GM12875 (cell line): ENCODE measurements at regions not wholly inside any gene's neighbourhood (a gene's known extent, or its start where the extent isn't known, plus 50 kb on each side); places are given as distances from the start of the nearest gene placed in this dataset.
"Not testable (repeated sequence)": the region's sequence is repeated elsewhere in the genome, so short reads cannot be mapped to it uniquely, and the experiment has no call there.

Source experiments
- H3K4me3 ChIP-seq: one replicate; pipeline ENCODE4 v1.5.1; 2011; ENCODE audit warnings: low read depth, low read length, control low read depth
- TF ChIP-seq, protein P1 (sequence below): IDR thresholded peaks from 2 replicates; pipeline ENCODE4 v1.5.1; 2011; ENCODE audit warnings: low read depth, mild to moderate bottlenecking, control low read depth, inconsistent platforms, low read length, moderate library complexity, borderline replicate concordance; ENCODE audit not compliant: insufficient read depth

GRCh38 chr6:105533301-105533700 lies 130.4 kb upstream of the PREP start:
- TF ChIP-seq, protein P1, sequence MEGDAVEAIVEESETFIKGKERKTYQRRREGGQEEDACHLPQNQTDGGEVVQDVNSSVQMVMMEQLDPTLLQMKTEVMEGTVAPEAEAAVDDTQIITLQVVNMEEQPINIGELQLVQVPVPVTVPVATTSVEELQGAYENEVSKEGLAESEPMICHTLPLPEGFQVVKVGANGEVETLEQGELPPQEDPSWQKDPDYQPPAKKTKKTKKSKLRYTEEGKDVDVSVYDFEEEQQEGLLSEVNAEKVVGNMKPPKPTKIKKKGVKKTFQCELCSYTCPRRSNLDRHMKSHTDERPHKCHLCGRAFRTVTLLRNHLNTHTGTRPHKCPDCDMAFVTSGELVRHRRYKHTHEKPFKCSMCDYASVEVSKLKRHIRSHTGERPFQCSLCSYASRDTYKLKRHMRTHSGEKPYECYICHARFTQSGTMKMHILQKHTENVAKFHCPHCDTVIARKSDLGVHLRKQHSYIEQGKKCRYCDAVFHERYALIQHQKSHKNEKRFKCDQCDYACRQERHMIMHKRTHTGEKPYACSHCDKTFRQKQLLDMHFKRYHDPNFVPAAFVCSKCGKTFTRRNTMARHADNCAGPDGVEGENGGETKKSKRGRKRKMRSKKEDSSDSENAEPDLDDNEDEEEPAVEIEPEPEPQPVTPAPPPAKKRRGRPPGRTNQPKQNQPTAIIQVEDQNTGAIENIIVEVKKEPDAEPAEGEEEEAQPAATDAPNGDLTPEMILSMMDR, result no peak
- H3K4me3 ChIP-seq, result no peak overlapping the region

DNA sequence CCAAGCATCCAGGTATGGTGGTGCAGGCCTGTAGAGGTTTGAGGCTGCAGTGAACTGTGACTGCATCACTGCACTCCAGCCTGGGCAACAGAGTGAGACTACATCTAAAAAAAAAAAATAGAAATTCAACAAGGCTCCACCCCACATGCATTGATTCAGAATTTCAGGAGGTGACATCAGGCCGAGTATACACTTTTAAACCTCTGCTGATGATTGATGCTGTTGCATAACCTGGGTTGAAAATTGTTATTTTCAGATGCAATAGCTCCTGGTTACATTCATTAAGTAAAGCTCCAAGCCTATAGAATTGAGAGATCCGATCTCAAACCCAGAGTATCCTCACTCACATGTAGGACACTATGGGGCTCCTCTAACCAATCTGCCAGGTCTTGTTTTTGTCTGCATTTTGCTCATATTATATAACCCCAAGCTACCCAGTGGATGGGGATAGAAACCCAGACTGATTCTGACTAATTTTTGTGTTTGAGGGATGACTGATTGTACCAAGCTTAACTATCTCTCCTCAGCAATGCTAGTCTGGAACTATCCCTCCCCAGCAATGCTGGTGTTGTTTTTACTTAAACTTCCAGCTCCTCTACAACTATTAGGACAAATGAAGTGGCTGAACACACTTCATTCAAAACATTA lies 123.5 kb upstream of the PREP start:
- TF ChIP-seq, protein P1, result no peak
- H3K4me3 ChIP-seq, result no peak overlapping the region

DNA sequence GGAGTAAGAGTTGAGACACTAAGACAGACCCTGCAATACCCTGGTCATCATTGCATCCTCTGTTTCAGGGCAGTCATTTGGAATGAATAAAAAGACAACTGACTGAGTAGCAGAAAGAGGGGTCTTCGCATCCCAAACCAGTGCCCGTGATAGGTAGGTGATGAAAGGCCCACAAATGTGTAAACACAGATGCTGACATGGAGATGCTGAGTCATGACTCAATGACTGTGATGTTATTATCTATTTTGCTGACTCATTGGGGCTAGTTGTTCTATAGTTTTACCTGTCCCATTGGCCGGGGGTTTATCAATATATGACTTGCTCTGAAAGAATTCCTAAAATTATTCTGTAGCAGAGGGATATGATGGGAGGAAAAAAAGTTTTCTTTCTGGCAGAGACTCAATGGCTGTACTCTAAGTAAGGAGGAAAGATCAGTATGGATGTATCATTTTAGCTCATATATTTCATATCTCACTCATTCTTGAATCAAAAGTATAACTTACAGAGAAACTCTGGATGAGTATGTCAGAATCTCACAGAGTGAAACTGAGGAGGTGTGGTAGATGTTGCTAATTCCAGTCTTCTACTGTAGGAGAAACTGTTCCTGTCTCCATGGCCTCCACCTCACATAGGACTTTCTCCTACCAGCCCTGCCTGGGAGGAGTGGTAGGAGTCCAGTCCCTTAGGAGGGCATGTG lies 119.9 kb upstream of the PREP start:
- TF ChIP-seq, protein P1, result no peak

DNA sequence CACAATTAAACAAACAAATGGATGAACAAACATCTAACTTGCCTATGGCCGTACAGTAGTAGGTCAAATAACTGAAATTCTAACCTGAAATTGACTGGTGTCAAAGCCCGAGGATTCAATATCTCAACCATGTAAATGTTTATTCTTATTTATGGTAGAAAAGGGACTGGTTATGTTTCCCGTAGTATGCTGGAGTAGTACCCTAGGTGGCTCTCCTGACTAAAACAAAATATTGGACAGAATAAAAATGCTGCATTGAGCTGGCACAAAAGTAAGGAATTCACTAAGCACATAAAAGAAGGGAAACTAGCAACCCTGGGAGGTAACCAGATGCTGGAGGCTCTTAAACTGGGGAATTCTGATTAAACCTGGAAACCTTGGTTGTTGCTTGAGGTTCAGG lies 117.1 kb upstream of the PREP start:
- H3K4me3 ChIP-seq, result no peak overlapping the region
- TF ChIP-seq, protein P1, result no peak

More for the DNA sequence above, 119.9 kb upstream of the PREP start:
- no peak overlapping the region for H3K4me3 ChIP-seq

GRCh38 chr6:105518993-105519392 lies 116.1 kb upstream of the PREP start:
- H3K4me3 ChIP-seq, result not testable (repeated sequence)

DNA sequence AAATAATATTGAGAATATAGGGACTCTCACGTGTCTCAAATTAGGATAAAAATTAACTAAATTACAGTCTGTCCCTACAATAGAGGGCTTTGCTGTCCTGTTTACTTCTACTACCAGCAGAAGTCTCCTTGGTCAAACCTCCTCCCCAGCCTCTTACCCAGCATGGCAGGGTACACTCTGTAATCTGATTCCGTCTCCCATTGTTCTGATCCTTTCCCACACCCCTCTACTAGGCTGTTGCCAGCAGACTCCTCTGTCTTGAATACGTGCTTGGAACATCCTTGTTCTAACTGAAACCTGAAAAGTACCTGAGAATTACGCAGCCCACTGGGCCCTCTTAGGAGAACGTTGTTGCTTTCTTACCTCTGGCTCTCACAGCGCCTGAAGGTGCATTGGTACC lies 112.2 kb upstream of the PREP start:
- TF ChIP-seq, protein P1, result no peak
- H3K4me3 ChIP-seq, result no peak overlapping the region

DNA sequence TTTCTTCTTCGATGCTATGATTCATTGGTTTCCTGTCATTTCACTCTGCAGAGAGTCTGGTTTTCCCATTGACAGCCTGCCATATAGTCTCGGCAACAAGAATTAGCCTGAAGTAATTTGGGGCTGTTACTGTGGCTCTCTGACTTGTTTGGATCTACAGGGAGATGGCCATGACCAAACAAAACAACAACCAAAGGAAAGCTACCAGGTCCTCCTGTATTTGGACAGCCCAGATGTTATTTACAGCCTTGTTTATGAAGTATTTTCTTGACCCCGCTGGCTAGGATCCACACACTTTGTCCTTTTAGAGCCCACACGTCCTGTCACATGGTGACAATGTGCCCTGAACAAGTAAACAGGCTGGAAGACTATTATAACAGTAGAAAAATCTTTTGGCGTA lies 111.4 kb upstream of the PREP start:
- H3K4me3 ChIP-seq, result no peak overlapping the region
- TF ChIP-seq, protein P1, result no peak
